Adrenal gland (tissue), 9 donors: ENCODE measurements at regions not wholly inside any gene's neighbourhood (a gene's known extent, or its start where the extent isn't known, plus 50 kb on each side); places are given as distances from the start of the nearest gene placed in this dataset.

Experiments
- DNase-seq, 7 donors: peaks; one replicate each; pipeline ENCODE4 v3.0.0-alpha.2; 2019 to 2020
- H3K27ac ChIP-seq, 5 donors: fragments of 200-600 bp; sonication (generic) in 4 of 5; 1 replicate in 3 of 5; 2 replicates in 2 of 5; pipeline versions ENCODE4 v1.5.1 to v1.8.0; 2016 to 2020; ENCODE audit warnings: mild to moderate bottlenecking in 1 of 5
- H3K27me3 ChIP-seq: fragments of 200-600 bp; 2 replicates; pipeline ENCODE4 v1.8.0; 2021
- H3K36me3 ChIP-seq, 2 donors: fragments of 200-600 bp; replicated peaks in 1 of 2; 1 replicate in 1 of 2; 2 replicates in 1 of 2; pipeline versions ENCODE4 v1.5.1 to v1.8.0; 2018 to 2022
- H3K4me1 ChIP-seq, 2 donors: fragments of 200-600 bp; replicated peaks in 1 of 2; 1 replicate in 1 of 2; 2 replicates in 1 of 2; pipeline versions ENCODE4 v1.5.1 to v1.8.0; 2018 to 2021
- H3K4me3 ChIP-seq, 4 donors: fragments of 200-600 bp; sonication (generic) in 3 of 4; one replicate each; pipeline ENCODE4 v1.5.1; 2016 to 2018
- H3K9me3 ChIP-seq, 3 donors: fragments of 200-600 bp; sonication (generic) in 1 of 3; replicated peaks in 1 of 3; 1 replicate in 2 of 3; 2 replicates in 1 of 3; pipeline versions ENCODE4 v1.5.1 to v1.8.0; 2016 to 2021
- CTCF ChIP-seq, 6 experiments: fragments of 450-650 bp in 4 of 6; fragments of 200-600 bp in 2 of 6; sonication (generic) in 1 of 6; IDR thresholded peaks; 1 replicate in 5 of 6; 2 replicates in 1 of 6; pipeline versions ENCODE4 v1.5.1 to v1.8.0; 2016 to 2021; ENCODE audit warnings: antibody characterized with exemption in 6 of 6, mild to moderate bottlenecking in 2 of 6, moderate library complexity in 1 of 6
- POLR2A ChIP-seq, 2 donors: fragments of 450-650 bp; IDR thresholded peaks; one replicate each; pipeline ENCODE4 v1.6.1; 2017; ENCODE audit warnings: antibody characterized with exemption in 2 of 2, mild to moderate bottlenecking in 2 of 2, moderate library complexity in 1 of 2
- WGBS, 4 donors: extraction: QIAGEN DNeasy Blood & Tissue Kit in 2 of 4; methylation state at CpG; one replicate each; pipeline versions ENCODE4 v1.1.5 to v1.1.7; 2013 to 2017; 5-methylcytosine and 5-hydroxymethylcytosine counted together
- intact Hi-C, 2 donors: fragments of 100-400 bp; cut with DNase I; formaldehyde crosslinking; loops; one replicate each; pipeline versions ENCODE4 v1.14.1 to v1.15.0; 2022 to 2023
- donor health status: healthy with polysubstance abuse.
- donor health status: Bipolar disorder and iron deficiency.
- donor health status: DM: yes; HTN: yes; CAD: no.
- donor health status: DM: no; HTN: no; CAD: no.
- donor health status: DM: no; HTN: no; CAD: no.

- H3K4me3 ChIP-seq: no peak overlapping the region
- intact Hi-C loops: no loop called here
- TF ChIP-seq CTCF (IDR thresholded peaks at IDR 0.05) (no peak), POLR2A (IDR thresholded peaks at IDR 0.05) (no peak)
- WGBS, 4 donors: 91 to 95% (median 93%) methylated on average over 4 of the region's 4 CpGs
- H3K36me3 ChIP-seq: no peaks in the 10 kb centered on the region
- DNase-seq: no peak
- H3K9me3 ChIP-seq: no peaks in the 10 kb centered on the region
- H3K27me3 ChIP-seq: no peaks in the 10 kb centered on the region
- H3K4me1 ChIP-seq: no peaks in the 10 kb centered on the region
- no peak overlapping the region for H3K27ac ChIP-seq
Measured at GRCh38 chr2:114389021-114389420, 53.4 kb upstream of the DPP10 start.
